NCI-H2227 (cell line): ENCODE measurements at regions not wholly inside any gene's neighbourhood (a gene's known extent, or its start where the extent isn't known, plus 50 kb on each side); places are given as distances from the start of the nearest gene placed in this dataset.

Source experiments
- DNase-seq: peaks from one replicate; lab custom pipeline; 2025; ENCODE audit not compliant: unreplicated experiment; lab: John Stamatoyannopoulos, UW

DNA sequence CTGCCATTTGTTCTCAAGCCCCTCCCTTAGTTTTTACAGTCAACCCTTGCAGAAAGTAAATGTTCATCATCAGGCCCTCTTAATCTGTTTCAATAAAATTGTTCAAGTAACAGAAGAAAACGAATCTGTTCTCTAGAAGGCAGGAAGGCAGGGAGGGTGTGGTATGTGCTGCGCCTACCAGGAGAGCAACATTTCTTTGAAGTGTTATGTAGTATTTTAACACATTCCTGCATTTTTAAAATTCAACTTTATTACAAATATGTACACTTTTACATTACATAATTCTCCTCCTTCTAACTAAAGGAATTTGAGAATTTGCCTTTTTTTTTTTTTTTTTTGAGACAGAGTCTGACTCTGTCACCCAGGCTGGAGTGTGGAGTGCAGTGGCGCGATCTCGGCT lies 657.8 kb downstream of the MCTP2 start:
- no peak for DNase-seq

DNA sequence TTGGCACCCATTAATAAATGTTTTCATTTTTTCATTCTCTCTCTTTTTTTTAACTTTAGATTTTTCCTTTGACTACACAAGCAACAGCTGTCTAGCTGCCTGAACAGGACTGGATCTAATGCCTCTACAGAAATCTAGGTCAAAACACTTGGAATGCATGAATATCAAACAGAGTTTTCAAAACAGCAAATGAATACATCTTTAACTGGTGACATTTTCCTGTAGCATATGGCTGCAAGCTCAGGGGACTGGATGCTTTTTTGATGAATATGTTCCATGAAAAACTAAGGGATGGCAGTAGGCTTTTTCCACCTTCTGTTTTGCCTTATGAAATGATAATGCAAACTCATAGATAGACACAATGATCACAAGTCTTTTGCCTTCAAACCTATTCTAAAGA lies 661.7 kb downstream of the MCTP2 start:
- DNase-seq, result no peak

GRCh38 chr15:94894056-94894455 lies 662.7 kb downstream of the MCTP2 start:
- DNase-seq, result no peak

- DNase-seq, result no peak
Observed at GRCh38 chr15:94909510-94909909, 678.1 kb downstream of the MCTP2 start.

- DNase-seq, result no peak
Observed at GRCh38 chr15:94910166-94910565, 678.8 kb downstream of the MCTP2 start.

- no peak for DNase-seq
Observed at GRCh38 chr15:94912760-94913159, 681.4 kb downstream of the MCTP2 start.

- no peak for DNase-seq
Observed at GRCh38 chr15:94917068-94917467, 685.7 kb downstream of the MCTP2 start.

DNA sequence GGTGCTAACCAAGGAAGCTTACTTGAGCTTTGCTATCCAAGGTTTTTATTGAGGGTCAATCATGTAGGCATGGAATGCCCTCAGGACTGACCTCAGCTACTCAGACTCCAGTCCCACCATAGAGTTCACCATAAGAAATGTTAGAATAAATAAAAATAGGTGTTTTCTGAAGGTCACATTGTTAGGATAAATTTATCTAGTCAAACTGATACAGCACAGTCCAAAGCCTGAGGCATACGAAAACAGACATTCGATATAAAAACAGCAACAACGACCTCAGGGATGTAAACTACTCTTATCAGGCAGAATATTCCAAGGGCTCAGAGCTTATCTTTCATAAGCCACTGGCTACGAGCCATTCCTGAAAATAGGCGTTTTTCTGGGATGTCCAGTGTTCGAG lies 690.6 kb downstream of the MCTP2 start:
- DNase-seq, result no peak

DNA sequence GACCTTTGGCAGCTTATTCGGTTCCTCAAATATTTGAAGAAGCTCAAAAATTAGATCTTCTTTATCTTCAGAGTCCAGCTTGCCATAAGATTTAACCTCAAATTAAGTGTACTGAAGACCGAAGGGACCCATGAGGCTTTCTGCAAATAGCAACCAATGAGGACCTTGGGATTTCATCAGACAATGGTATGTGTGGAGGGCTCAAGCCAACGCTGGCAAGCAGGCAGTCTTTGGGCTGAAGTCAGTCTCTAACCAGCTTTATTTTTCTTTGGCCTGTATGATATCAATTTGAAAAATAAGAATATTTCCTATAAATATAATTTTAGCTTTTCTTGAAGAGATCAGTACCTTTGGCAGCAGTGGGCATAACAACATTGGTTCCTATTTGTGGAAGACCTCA lies 692.7 kb downstream of the MCTP2 start:
- no peak for DNase-seq

- DNase-seq, result no peak
Observed at GRCh38 chr15:94924971-94925598, 693.7 kb downstream of the MCTP2 start.

- DNase-seq, result no peak
Observed at GRCh38 chr15:94925680-94926079, 694.3 kb downstream of the MCTP2 start.

- DNase-seq, result no peak
Observed at GRCh38 chr15:94927003-94927402, 695.6 kb downstream of the MCTP2 start.

GRCh38 chr15:94929282-94929681 lies 697.9 kb downstream of the MCTP2 start:
- DNase-seq, result no peak

DNA sequence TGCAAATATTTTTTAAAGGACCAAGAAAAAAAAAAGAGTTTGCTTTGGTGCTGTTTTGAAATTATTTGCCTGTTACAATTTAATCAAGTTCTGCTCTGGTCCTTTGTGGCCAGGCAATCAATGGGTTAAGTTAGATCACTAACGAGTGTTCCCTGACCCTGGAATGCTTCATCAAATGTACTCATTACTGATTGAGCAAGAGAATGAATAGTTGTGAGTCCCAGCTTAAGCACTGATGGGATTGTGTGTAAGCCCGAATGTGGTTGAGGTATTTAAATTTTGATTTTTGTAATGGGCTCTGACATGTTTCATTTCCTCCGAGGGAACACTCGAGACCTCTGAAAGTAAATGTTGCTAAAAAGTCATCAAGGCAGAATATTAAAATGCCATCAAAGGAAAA lies 699.1 kb downstream of the MCTP2 start:
- DNase-seq, result no peak

DNA sequence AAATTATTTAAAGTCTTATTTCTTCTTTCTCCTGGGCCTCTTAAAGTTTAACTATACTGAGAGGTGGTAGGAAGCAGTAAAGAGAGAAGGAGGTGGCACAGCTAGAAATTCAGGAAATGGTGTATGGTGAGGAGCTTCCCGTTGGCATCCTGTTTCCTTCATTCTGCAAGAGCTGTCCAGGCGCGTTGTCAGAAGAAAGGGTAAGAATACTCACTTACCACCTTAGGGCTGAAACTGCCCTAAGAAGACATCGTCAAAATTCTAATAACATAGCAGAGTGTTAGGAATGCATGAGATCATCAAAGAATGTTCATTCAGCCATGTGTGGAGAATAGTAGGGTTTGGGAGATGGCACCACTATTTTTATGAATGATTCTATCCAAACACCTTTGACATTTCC lies 699.6 kb downstream of the MCTP2 start:
- DNase-seq, result no peak

- no peak for DNase-seq
Observed at GRCh38 chr15:94934440-94934839, 703.1 kb downstream of the MCTP2 start.

GRCh38 chr15:94937242-94937641 lies 705.9 kb downstream of the MCTP2 start:
- DNase-seq, result no peak

- DNase-seq, result no peak
Observed at GRCh38 chr15:94943888-94944287, 712.5 kb downstream of the MCTP2 start.

DNA sequence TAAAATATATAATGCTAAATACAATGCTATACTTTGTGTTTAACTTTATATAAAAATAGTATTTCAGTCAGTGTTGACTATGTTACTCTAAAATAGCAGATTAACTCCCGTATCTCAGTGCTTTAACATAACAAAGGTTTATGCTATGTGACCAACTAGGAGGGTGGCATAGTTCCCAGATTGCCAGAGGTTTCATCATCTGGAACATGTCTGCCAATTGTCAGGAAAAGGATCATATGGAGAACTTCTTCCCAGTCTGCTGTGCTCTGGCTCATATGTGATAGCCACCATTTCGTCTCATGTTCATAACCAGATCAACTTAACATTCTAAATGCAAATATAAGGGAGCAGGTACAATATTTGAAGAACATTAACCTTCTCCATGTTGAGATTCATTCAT lies 720.2 kb downstream of the MCTP2 start:
- DNase-seq, result no peak

DNA sequence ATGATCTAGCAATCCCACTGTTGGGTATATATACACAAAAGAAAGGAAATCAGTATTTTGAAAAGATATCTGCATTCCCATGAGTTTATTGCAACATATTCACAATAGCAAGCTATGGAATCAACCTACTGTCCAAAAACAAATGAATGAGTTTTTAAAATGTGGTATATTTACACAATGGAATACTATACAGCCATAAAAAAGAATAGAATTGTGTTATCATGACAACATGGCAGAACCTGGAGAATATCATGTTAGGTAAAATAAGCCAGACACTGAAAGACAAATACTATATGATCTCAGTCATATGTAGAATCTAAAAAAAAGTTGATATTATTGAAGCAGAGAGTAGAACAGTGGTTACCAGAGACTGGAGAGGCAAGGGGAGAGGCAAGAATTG lies 732.6 kb downstream of the MCTP2 start:
- DNase-seq, result no peak

DNA sequence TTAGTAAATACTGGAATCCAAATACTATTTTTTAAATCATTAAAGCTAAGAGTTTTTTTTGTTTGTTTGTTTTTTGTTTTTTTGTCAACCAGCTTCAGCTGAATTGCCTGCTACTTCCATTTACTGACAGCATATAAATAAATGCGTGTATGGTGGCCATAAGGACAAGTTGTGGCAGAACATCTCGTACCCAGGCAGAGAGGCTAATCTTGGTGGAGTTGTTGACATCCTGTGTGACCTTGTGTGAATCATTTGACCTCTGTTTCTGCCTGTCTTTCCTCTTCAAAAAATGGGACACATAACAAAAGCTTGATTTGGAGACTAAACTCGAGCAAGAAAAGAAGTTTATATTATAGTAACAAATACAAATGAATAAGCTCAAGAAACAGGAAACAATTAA lies 734.2 kb downstream of the MCTP2 start:
- DNase-seq, result no peak

GRCh38 chr15:94968133-94968532 lies 736.8 kb downstream of the MCTP2 start:
- no peak for DNase-seq

DNA sequence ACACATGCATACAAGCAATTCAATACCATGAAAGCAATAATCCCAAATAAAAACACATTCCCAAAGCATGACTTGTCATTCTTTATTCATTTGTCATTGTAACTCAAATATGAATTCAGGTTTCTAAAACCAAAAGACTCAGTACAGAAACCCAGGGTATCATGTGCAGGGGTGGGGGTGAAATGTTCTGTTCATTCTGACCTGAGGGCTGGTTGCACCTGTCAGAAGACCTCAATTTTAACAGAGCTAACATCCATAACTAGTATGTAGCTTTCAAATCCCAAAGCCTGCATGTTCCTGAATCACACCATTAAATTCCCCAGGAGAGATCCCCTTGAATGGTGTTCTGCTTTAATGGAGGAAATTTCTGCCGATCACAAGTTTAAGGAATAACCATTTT lies 738.7 kb downstream of the MCTP2 start:
- DNase-seq, result no peak

GRCh38 chr15:94970802-94971201 lies 739.4 kb downstream of the MCTP2 start:
- DNase-seq, result no peak
